ENCODE measurements at regions not wholly inside any gene's neighbourhood (a gene's known extent, or its start where the extent isn't known, plus 50 kb on each side); places are given as distances from the start of the nearest gene placed in this dataset.

GRCh38 chr18:45303026-45303425, 312.2 kb upstream of the SLC14A2 start:
- no peak for TF ChIP-seq E2F4 (IDR thresholded peaks at IDR 0.05; ENCODE audit: low read depth, low read length)
- TF ChIP-seq, protein P1, sequence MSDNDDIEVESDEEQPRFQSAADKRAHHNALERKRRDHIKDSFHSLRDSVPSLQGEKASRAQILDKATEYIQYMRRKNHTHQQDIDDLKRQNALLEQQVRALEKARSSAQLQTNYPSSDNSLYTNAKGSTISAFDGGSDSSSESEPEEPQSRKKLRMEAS (IDR thresholded peaks at IDR 0.05; ENCODE audit: low read depth, low read length): no peak
- Histone ChIP-seq H3K9me3 (replicated peaks; ENCODE audit: control insufficient read depth, insufficient read depth, low read length) (no peaks in the 10 kb centered on the region), H3K27ac (ENCODE audit: control insufficient read depth, insufficient read depth) (no peak overlapping the region), H3K4me1 (ENCODE audit: control insufficient read depth, insufficient read depth, low read length) (no peaks in the 10 kb centered on the region), H2AFZ (ENCODE audit: control insufficient read depth, low read depth, low read length) (no peak overlapping the region), H3K4me3 (no peak overlapping the region), H3K9ac (ENCODE audit: control insufficient read depth, insufficient read depth, low read length) (no peak overlapping the region), H3K79me2 (ENCODE audit: control insufficient read depth, insufficient read depth, low read length) (no peaks in the 10 kb centered on the region), H4K20me1 (ENCODE audit: control insufficient read depth, insufficient read depth) (no peaks in the 10 kb centered on the region), H3K4me2 (ENCODE audit: control insufficient read depth, insufficient read depth) (no peak overlapping the region), H3K27me3 (replicated peaks in 1 of 2; ENCODE audit: control insufficient read depth in 2 of 2, insufficient read depth in 2 of 2, low read length in 1 of 2) (no peaks in the 10 kb centered on the region; a peak in 2 of 4 replicates), H3K36me3 (ENCODE audit: control insufficient read depth in 2 of 2, insufficient read depth in 2 of 2, low read length in 1 of 2) (no peaks in the 10 kb centered on the region)
- WGBS (ENCODE audit: insufficient coverage, insufficient replicate concordance, low lambda C conversion rate, missing lambda C conversion rate): 17% methylated on average over 7 of the region's 7 CpGs
- no peak for ATAC-seq
- DNase-seq (ENCODE audit: low read depth, low spot score): no peak
- BruUV-seq (replicated peaks): no TSS peak
- POLR2A ChIA-PET: no interaction called here
- RAD21 ChIA-PET (ENCODE audit: unreplicated experiment): no interaction called here
- CTCF ChIA-PET: interaction anchor here (0.7 to 1.5 kb wide), 2 partner anchors 27 to 241 kb away, joined by 3 to 4 read pairs; no protein-coding TSS in a partner anchor
- SMC1A ChIA-PET (ENCODE audit: uncharacterized antibody, unreplicated experiment): interaction anchor here (0.8 kb wide), 1 partner anchor 10 kb away, joined by 3 read pairs; no protein-coding TSS in a partner anchor
- FAIRE-seq: no peak
- intact Hi-C loops (cut with micrococcal nuclease; ENCODE audit: unreplicated experiment) (no loop called here), in situ Hi-C loops (cut with MboI) (no loop called here)

GRCh38 chr18:45304558-45304957, 310.7 kb upstream of the SLC14A2 start:
- no peaks in the 10 kb centered on the region for H3K4me1 ChIP-seq (ENCODE audit: control insufficient read depth, insufficient read depth, low read length)
- FAIRE-seq (no peak), DNase-seq (ENCODE audit: low read depth, low spot score) (no peak), ATAC-seq (no peak)
- ChIA-PET RAD21 (ENCODE audit: unreplicated experiment) (no interaction called here), POLR2A (no interaction called here), SMC1A (ENCODE audit: uncharacterized antibody, unreplicated experiment) (no interaction called here), CTCF (no interaction called here)
- WGBS (ENCODE audit: insufficient coverage, insufficient replicate concordance, low lambda C conversion rate, missing lambda C conversion rate): 0% methylated on average over 1 of the region's 1 CpG
- H3K27ac ChIP-seq (ENCODE audit: control insufficient read depth, insufficient read depth): no peak overlapping the region
- H2AFZ ChIP-seq (ENCODE audit: control insufficient read depth, low read depth, low read length): no peak overlapping the region
- intact Hi-C loops (cut with micrococcal nuclease; ENCODE audit: unreplicated experiment) (no loop called here), in situ Hi-C loops (cut with MboI) (no loop called here)
- no peaks in the 10 kb centered on the region for H3K79me2 ChIP-seq (ENCODE audit: control insufficient read depth, insufficient read depth, low read length)
- no TSS peak for BruUV-seq (replicated peaks)
- H3K9ac ChIP-seq (ENCODE audit: control insufficient read depth, insufficient read depth, low read length): no peak overlapping the region
- H3K27me3 ChIP-seq (replicated peaks in 1 of 2; ENCODE audit: control insufficient read depth in 2 of 2, insufficient read depth in 2 of 2, low read length in 1 of 2): no peaks in the 10 kb centered on the region; a peak in 1 of 4 replicates
- no peak overlapping the region for H3K4me3 ChIP-seq
- H3K36me3 ChIP-seq (ENCODE audit: control insufficient read depth in 2 of 2, insufficient read depth in 2 of 2, low read length in 1 of 2): no peaks in the 10 kb centered on the region
- no peaks in the 10 kb centered on the region for H3K9me3 ChIP-seq (replicated peaks; ENCODE audit: control insufficient read depth, insufficient read depth, low read length)
- no peak overlapping the region for H3K4me2 ChIP-seq (ENCODE audit: control insufficient read depth, insufficient read depth)
- H4K20me1 ChIP-seq (ENCODE audit: control insufficient read depth, insufficient read depth): no peaks in the 10 kb centered on the region
- TF ChIP-seq SMARCA5 (IDR thresholded peaks at IDR 0.05) (no peak), ZBED1 (IDR thresholded peaks at IDR 0.05; ENCODE audit: borderline replicate concordance) (no peak), PAX5 (IDR thresholded peaks at IDR 0.05; ENCODE audit: borderline replicate concordance, low read depth, low read length) (no peak), MYB (IDR thresholded peaks at IDR 0.05; ENCODE audit: borderline replicate concordance, low read depth, low read length) (no peak)

Measured in GM12878 (cell line).